Activated CD8-positive, alpha-beta memory T cell treated with anti-CD3 and anti-CD28 coated beads, Interleukin-2, amount 10 ng/mL, durations not matched to agents 7 days and 5 days (primary cell): ENCODE measurements at regions not wholly inside any gene's neighbourhood (a gene's known extent, or its start where the extent isn't known, plus 50 kb on each side); places are given as distances from the start of the nearest gene placed in this dataset.

Experiments used
- ATAC-seq: fragments of 150-1000 bp; cut with Tn5 transposase; one replicate; pipeline ENCODE4 v1.10.0; 2021; ENCODE audit warnings: moderate library complexity
- CTCF ChIA-PET: fragments of 350-600 bp; sonication (Branson Sonifier 250); formaldehyde crosslinking; loops from one replicate; lab custom pipeline; 2021; ENCODE audit warnings: antibody characterized with exemption; lab: Charles Lee
- DNase-seq: peaks from one replicate; pipeline ENCODE4 v3.0.0-alpha.2; 2020
- H3K27ac Mint-ChIP-seq: one replicate; pipeline ENCODE4 v1.8.0; 2021; ENCODE audit warnings: mild to moderate bottlenecking, mixed read lengths
- H3K27me3 Mint-ChIP-seq: one replicate; pipeline ENCODE4 v1.8.0; 2021; ENCODE audit warnings: mixed read lengths
- H3K36me3 Mint-ChIP-seq: one replicate; pipeline ENCODE4 v1.8.0; 2021; ENCODE audit warnings: mild to moderate bottlenecking, mixed read lengths
- H3K4me1 Mint-ChIP-seq: one replicate; pipeline ENCODE4 v1.8.0; 2021; ENCODE audit warnings: mixed read lengths
- H3K4me3 Mint-ChIP-seq: one replicate; pipeline ENCODE4 v1.8.0; 2021; ENCODE audit warnings: mild to moderate bottlenecking, moderate library complexity, mixed read lengths
- H3K9me3 Mint-ChIP-seq: one replicate; pipeline ENCODE4 v1.8.0; 2022; ENCODE audit warnings: low read depth, mixed read lengths

DNA sequence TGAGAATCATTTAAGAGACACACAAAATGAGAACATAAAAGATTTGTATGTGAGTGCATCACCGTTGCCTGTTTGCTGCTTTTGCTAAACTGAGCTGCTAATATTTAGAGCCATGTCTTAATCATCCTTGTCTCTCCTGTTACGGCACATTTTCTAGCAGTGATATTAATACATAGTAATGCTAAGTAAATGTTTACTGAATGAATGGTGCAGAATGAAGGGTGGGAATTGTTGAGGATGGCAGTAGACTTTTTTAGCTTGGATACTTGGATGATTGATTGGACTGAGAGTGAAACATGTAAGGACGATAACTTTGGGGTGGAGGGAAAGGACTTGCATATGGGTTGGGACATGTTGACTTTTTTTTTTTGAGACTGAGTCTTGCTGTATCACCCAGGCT lies 102.3 kb upstream of the ABCA1 start:
- H3K9me3 Mint-ChIP-seq, result peaks cover 5% of the 10 kb centered on the region
- no peaks in the 10 kb centered on the region for H3K36me3 Mint-ChIP-seq
- no peak overlapping the region for H3K27ac Mint-ChIP-seq
- no peak overlapping the region for H3K4me3 Mint-ChIP-seq
- CTCF ChIA-PET, result no interaction called here
- DNase-seq (no peak), ATAC-seq (no peak)
- peaks cover 2% of the 10 kb centered on the region for H3K27me3 Mint-ChIP-seq
- H3K4me1 Mint-ChIP-seq, result no peaks in the 10 kb centered on the region

DNA sequence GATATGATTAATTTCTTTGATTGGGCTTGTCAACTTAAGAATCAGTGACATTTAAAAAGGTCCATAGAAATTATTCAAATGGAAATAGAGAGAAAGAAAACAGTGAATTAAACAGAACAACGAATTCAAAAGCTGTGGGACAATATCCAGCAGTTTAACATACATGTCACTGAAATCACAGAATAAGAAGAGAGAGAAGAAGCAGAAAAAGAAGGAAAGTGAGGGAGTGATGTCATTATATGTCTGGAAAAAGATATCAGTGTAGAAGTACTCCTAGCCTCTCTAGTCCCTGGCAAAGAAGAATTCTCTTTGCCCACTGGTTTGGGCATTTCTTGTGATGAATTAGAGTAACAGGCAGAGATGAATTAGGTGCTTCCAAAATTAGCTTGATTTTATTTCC lies 109.2 kb upstream of the ABCA1 start:
- Mint-ChIP-seq H3K36me3 (no peaks in the 10 kb centered on the region), H3K9me3 (peaks cover 5% of the 10 kb centered on the region), H3K27me3 (peaks cover 3% of the 10 kb centered on the region), H3K4me3 (no peak overlapping the region), H3K4me1 (no peaks in the 10 kb centered on the region), H3K27ac (no peak overlapping the region)
- DNase-seq (no peak), ATAC-seq (no peak)
- CTCF ChIA-PET, result no interaction called here

DNA sequence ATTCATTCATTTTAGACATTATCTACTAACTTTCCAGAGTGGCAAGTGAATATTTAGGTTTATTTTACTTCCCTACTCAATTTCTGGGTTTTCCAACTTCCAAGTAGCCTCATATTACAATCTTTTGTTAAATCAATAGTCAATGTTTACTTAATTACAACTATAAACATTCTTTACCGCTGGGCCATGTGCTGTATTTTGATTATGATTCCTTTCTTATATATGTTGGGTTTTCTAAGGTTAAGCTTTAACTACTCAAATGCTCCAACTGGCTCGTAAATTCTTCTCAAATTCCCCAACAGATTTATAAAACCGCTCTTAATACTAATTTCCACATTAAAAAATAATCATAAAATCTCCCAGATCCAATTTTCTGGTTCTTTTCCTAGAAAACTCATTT lies 110.1 kb upstream of the ABCA1 start:
- no peak for DNase-seq
- no peaks in the 10 kb centered on the region for H3K36me3 Mint-ChIP-seq
- CTCF ChIA-PET, result no interaction called here
- peaks cover 5% of the 10 kb centered on the region for H3K27me3 Mint-ChIP-seq
- ATAC-seq, result no peak
- H3K4me1 Mint-ChIP-seq, result no peaks in the 10 kb centered on the region
- H3K27ac Mint-ChIP-seq, result no peak overlapping the region
- peaks cover 5% of the 10 kb centered on the region for H3K9me3 Mint-ChIP-seq
- H3K4me3 Mint-ChIP-seq, result no peak overlapping the region

DNA sequence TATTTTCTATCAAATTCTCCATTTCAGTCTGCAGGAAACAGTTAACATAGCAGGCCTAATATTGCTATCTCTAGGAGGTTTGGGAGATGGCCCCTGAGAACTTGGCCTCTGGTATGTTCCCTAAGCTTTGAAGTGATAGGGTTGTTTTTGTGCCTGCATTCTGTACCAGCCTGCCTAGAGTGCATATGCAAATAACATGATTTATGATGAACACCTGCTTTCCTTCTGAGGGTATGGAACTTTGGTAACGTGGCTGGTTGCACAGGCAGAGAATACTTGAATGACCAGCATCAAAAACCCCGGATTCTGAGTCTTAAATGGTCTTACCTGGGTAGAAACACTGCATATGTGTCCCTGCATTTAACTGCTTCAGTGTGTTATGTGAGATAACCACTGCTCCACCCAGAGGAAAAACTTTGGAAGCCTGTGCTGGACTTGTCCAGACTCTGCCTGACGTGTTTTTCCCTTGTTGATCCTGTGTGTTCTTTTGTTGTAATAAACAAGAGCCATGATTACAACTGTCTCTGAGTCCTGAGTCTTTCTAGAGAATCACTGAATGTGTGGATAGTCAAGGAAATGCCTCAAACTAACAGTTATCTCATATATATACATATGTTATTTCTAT lies 111.3 kb upstream of the ABCA1 start:
- DNase-seq, result no peak
- no peaks in the 10 kb centered on the region for H3K36me3 Mint-ChIP-seq
- H3K27ac Mint-ChIP-seq, result no peak overlapping the region
- H3K4me3 Mint-ChIP-seq, result no peak overlapping the region
- H3K27me3 Mint-ChIP-seq, result peaks cover 5% of the 10 kb centered on the region
- no peaks in the 10 kb centered on the region for H3K9me3 Mint-ChIP-seq
- CTCF ChIA-PET, result no interaction called here
- H3K4me1 Mint-ChIP-seq, result no peaks in the 10 kb centered on the region
- no peak for ATAC-seq

DNA sequence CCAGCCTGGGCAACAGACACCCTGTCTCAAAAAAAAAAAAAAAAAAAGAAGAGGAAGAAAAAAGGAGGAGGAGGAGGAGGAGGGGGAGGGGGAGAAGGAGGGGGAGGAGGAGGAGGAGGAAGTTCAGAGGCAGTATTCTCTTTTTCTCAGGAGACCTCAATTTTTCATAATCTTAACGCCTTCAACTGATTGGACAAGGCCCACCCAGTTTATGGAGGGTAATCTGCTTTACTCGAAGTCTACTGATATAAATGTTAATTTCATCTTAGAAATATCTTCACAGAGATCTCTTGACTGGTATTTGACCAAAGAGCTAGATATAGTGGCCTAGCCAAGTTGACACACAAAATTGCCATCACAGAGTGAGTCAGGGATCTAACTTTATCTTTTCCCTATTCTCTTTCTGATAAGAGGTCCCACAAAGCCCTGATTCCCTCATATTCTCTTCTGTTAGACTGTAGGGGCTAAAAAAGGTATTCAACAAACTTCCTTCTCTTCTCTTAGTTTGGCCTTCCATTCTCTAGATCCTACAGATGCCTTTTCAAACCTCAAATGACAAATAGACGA lies 115.5 kb upstream of the ABCA1 start:
- no peak overlapping the region for H3K27ac Mint-ChIP-seq
- H3K27me3 Mint-ChIP-seq, result peaks cover 7% of the 10 kb centered on the region
- H3K9me3 Mint-ChIP-seq, result no peaks in the 10 kb centered on the region
- ATAC-seq (no peak), DNase-seq (no peak)
- H3K36me3 Mint-ChIP-seq, result no peaks in the 10 kb centered on the region
- no peaks in the 10 kb centered on the region for H3K4me1 Mint-ChIP-seq
- CTCF ChIA-PET, result interaction anchor here (0.7 kb wide), 1 partner anchor 9 kb away, joined by 3 read pairs; no protein-coding TSS in a partner anchor
- H3K4me3 Mint-ChIP-seq, result no peak overlapping the region

DNA sequence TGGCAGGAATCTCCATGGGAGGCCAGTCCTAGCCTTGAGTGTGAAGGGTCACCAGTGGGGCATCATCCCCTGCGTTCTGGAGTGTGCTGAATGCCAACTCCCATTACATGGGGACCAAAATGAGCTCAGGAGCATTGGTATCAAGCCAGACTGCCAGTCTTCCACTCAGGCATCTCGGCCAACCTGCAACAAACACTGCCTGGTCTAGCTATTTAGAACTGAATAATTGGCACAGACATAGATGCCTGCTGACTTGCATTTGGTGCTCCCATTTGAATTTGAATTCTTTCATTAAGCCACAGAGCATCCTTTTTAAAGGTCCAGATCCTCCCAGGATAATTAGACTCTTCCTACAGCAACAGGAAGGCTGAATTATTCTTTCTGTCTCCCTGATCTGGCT lies 116.6 kb upstream of the ABCA1 start:
- Mint-ChIP-seq H3K4me3 (no peak overlapping the region), H3K27ac (no peak overlapping the region), H3K27me3 (peaks cover 7% of the 10 kb centered on the region), H3K4me1 (no peaks in the 10 kb centered on the region), H3K36me3 (no peaks in the 10 kb centered on the region), H3K9me3 (no peaks in the 10 kb centered on the region)
- ATAC-seq (no peak), DNase-seq (no peak)
- CTCF ChIA-PET, result interaction anchor here (0.7 kb wide), 1 partner anchor 10 kb away, joined by 3 read pairs; no protein-coding TSS in a partner anchor

DNA sequence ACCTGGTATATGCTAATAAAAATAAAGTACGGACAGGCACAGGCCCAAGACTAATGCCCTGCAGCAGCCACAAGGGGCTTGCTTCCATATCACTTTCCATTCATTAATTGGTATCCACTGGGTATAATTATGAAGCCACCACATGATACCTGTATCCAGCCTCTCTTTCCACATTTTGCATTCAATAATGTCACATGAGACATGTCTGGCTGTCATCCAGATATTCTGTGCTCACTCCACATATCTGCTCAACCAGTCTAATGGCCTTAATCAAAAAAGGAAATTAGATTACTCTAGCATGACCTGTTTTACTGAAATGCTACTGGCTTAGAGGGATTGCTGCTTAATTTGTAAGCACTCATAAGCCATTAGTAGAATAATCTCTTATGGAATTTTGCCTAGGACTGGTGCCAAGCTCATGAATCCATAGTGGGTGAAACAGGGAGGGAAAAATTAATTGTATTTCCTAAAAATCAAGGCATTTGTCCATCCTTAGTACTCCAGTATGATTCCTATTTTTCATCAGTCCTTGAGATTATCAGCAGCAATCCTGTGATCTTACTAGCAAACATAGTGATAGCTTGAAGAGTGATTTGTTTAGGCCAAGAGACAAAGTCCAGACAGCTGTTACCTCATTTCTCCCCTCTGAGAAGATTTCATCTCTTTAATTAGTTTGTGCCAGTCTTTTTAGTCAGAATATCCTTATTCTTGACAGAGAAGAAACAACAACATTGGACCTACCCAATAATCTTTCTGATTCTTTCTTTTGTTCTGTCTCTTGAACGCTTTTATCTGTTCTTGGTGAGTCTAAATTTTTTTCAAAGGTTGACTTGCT lies 119.2 kb upstream of the ABCA1 start:
- CTCF ChIA-PET, result no interaction called here
- ATAC-seq (no peak), DNase-seq (no peak)
- Mint-ChIP-seq H3K9me3 (no peaks in the 10 kb centered on the region), H3K4me3 (no peak overlapping the region), H3K36me3 (no peaks in the 10 kb centered on the region), H3K27me3 (peaks cover 7% of the 10 kb centered on the region), H3K27ac (no peak overlapping the region), H3K4me1 (no peaks in the 10 kb centered on the region)

DNA sequence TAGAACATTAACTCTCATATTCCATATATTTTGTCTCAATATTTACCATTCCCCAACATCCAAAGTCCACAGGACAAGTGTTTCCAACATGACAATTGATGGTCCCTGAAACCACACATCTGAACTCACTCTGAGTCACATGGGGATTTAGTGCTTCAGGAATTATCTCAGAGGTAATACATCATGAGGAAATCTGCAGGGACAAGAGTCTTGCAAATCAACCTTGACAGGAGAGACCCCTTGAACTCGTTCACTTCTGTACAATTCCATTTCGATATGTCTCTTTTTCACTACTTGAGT lies 119.7 kb upstream of the ABCA1 start:
- peaks cover 2% of the 10 kb centered on the region for H3K4me1 Mint-ChIP-seq
- peaks cover 7% of the 10 kb centered on the region for H3K27me3 Mint-ChIP-seq
- no peak overlapping the region for H3K4me3 Mint-ChIP-seq
- no peaks in the 10 kb centered on the region for H3K36me3 Mint-ChIP-seq
- CTCF ChIA-PET, result no interaction called here
- no peak overlapping the region for H3K27ac Mint-ChIP-seq
- ATAC-seq, result no peak
- no peaks in the 10 kb centered on the region for H3K9me3 Mint-ChIP-seq
- DNase-seq, result no peak

DNA sequence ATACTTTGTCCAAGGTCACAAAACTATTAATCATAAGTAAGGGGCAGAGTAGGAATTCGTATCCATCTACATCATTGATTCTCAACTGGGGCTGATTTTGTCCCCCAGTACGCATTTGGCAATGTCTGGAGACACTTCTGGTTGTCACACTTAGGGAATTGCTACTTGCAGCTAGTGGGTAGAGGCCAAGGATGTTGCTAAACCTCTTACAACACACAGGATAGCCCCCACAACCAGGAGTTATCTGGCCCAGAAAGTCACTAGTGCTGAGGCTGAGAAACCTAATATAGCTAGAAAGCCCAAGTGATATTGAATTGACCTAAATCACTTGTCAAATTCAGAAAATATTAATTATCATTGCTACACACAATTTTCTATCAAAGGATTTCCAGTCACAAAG lies 120.4 kb upstream of the ABCA1 start:
- H3K9me3 Mint-ChIP-seq, result no peaks in the 10 kb centered on the region
- no peak for ATAC-seq
- no peaks in the 10 kb centered on the region for H3K36me3 Mint-ChIP-seq
- DNase-seq, result no peak
- no peak overlapping the region for H3K4me3 Mint-ChIP-seq
- CTCF ChIA-PET, result no interaction called here
- no peak overlapping the region for H3K27ac Mint-ChIP-seq
- H3K27me3 Mint-ChIP-seq, result peaks cover 4% of the 10 kb centered on the region
- H3K4me1 Mint-ChIP-seq, result peaks cover 7% of the 10 kb centered on the region

DNA sequence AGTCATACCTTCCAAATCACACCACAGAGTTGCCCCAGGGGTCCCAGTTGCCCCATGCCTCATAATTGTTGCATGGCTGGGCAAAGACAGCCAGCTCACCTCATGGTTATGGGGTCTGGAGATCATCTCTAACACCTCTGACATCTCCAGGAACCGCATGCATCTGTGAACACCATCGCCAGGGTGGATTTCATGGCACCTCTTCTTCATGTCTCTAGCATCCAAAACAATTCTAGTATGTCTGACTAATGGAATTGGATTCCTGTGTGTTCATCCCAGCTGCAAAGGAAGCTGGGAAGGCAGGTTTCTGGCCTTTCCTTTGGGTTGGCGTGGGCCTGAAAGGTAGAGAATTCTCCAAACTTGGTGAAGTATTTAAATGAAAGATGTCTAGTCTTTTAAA lies 122.3 kb upstream of the ABCA1 start:
- H3K27me3 Mint-ChIP-seq, result peaks cover 4% of the 10 kb centered on the region
- DNase-seq, result no peak
- no peak overlapping the region for H3K27ac Mint-ChIP-seq
- no peaks in the 10 kb centered on the region for H3K9me3 Mint-ChIP-seq
- H3K36me3 Mint-ChIP-seq, result no peaks in the 10 kb centered on the region
- no peak for ATAC-seq
- CTCF ChIA-PET, result no interaction called here
- H3K4me1 Mint-ChIP-seq, result peaks cover 7% of the 10 kb centered on the region
- H3K4me3 Mint-ChIP-seq, result no peak overlapping the region

DNA sequence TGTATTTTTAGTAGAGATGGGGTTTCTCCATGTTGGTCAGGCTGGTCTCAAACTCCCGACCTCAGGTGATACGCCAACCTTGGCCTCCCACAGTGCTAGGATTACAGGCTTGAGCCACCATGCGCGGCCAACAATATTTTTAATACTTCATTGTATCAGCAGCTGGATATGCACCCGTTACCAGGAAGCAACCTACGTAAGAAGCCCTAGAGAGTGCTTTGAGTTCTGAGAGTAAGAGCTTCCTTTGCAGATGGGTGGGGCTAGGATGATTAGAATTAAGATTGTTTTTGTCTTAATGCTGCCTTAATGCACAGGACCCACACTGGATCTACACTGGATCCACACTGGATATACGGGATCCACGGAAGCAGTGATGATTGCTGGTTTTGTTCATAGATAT lies 123.9 kb upstream of the ABCA1 start:
- Mint-ChIP-seq H3K27me3 (peaks cover 5% of the 10 kb centered on the region), H3K4me3 (no peak overlapping the region), H3K36me3 (no peaks in the 10 kb centered on the region), H3K27ac (no peak overlapping the region), H3K4me1 (peaks cover 7% of the 10 kb centered on the region), H3K9me3 (no peaks in the 10 kb centered on the region)
- no peak for ATAC-seq
- CTCF ChIA-PET, result no interaction called here
- DNase-seq, result no peak

DNA sequence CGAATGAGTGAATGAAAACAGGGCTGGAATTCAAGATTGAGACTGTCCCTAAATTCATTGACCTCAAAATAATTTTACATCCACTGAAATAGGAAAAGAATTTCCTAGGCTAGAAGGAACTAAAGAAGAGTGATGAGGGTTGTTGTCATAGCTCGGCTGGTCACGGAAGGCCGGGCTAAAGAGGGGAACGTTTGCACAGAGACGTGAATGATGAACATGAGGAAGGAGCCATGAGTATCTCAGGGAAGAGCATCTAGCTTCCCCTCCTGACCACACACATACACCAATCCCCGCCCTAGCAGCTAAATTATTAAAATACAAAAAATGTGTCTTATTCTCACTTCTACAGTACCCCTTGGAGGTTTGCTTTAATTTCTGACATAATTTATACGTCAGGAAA lies 124.4 kb upstream of the ABCA1 start:
- ATAC-seq, result no peak
- DNase-seq, result no peak
- no peaks in the 10 kb centered on the region for H3K36me3 Mint-ChIP-seq
- no peaks in the 10 kb centered on the region for H3K9me3 Mint-ChIP-seq
- CTCF ChIA-PET, result no interaction called here
- no peak overlapping the region for H3K4me3 Mint-ChIP-seq
- H3K27me3 Mint-ChIP-seq, result peaks cover 5% of the 10 kb centered on the region
- no peak overlapping the region for H3K27ac Mint-ChIP-seq
- peaks cover 7% of the 10 kb centered on the region for H3K4me1 Mint-ChIP-seq

DNA sequence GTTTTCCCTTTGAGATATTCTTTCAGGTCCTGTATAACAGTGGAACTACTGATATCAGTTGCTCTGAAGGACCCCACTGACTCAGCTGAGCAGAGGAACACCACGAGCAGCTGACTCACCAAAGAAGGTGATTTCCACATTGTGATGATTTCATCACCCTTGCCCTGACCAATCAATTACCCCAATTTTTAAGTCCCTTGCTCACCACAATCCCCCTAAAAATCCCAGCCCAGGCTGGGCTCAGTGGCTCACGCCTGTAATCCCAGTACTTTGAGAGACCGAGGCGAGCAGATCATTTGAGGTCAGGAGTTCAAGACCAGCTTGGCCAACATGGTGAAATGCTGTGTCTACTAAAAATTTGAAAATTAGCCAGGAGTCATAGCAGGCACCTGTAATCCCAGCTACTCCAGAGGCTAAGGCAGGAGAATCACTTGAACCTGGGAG lies 125.3 kb upstream of the ABCA1 start:
- peaks cover 3% of the 10 kb centered on the region for H3K27me3 Mint-ChIP-seq

DNA sequence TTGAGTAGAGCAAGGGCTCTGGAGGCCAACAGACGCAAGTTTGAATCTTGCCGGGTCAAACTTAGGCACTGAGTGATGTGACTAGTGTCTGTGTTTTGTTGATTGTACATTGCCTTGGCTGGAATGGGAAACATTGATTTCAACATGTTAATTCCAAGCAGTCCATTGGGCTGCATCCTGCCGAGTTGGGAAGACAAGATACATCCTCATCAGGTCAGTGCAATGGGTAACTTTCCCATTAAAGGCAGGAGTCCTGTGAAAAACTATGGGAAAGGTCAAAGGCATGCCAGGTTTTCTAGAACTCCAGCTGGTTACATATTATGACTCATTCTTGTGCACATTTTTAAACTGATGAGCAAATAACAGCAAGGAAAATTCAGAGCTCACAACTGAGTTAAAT lies 126.5 kb upstream of the ABCA1 start:
- H3K9me3 Mint-ChIP-seq, result no peaks in the 10 kb centered on the region

More for the DNA sequence above, 125.3 kb upstream of the ABCA1 start:
- no peaks in the 10 kb centered on the region for H3K36me3 Mint-ChIP-seq
- DNase-seq (peak; percentile 56), ATAC-seq (peak; percentile 55)
- no peak overlapping the region for H3K27ac Mint-ChIP-seq
- no peaks in the 10 kb centered on the region for H3K9me3 Mint-ChIP-seq
- no peak overlapping the region for H3K4me3 Mint-ChIP-seq
- CTCF ChIA-PET, result no interaction called here
- peaks cover 7% of the 10 kb centered on the region for H3K4me1 Mint-ChIP-seq

More for the DNA sequence above, 126.5 kb upstream of the ABCA1 start:
- no peak for DNase-seq
- H3K27ac Mint-ChIP-seq, result no peak overlapping the region
- ATAC-seq, result no peak
- H3K4me1 Mint-ChIP-seq, result peaks cover 7% of the 10 kb centered on the region
- CTCF ChIA-PET, result no interaction called here
- peaks cover 3% of the 10 kb centered on the region for H3K27me3 Mint-ChIP-seq
- no peak overlapping the region for H3K4me3 Mint-ChIP-seq
- no peaks in the 10 kb centered on the region for H3K36me3 Mint-ChIP-seq
